HEK293T (cell line): ENCODE measurements at regions not wholly inside any gene's neighbourhood (a gene's known extent, or its start where the extent isn't known, plus 50 kb on each side); places are given as distances from the start of the nearest gene placed in this dataset.
A peak's percentile ranks its signal among the peaks of the same experiment; 100 is the strongest.

ENCODE experiments used
- ARNT ChIP-seq: fragments of 450-650 bp; IDR thresholded peaks from 2 replicates; pipeline ENCODE4 v1.6.1; 2017; ENCODE audit warnings: mild to moderate bottlenecking
- BHLHE40 ChIP-seq: fragments of 450-650 bp; IDR thresholded peaks from 2 replicates; pipeline ENCODE4 v1.6.1; 2016; ENCODE audit warnings: mild to moderate bottlenecking, moderate library complexity, borderline replicate concordance
- ELF4 ChIP-seq: fragments of 450-650 bp; IDR thresholded peaks from 2 replicates; pipeline ENCODE4 v1.6.1; 2017; ENCODE audit warnings: antibody characterized with exemption
- FOXA1 ChIP-seq: fragments of 450-650 bp; IDR thresholded peaks from 2 replicates; pipeline ENCODE4 v1.6.1; 2016; ENCODE audit warnings: mild to moderate bottlenecking
- FOXK2 ChIP-seq: fragments of 450-650 bp; IDR thresholded peaks from 2 replicates; pipeline ENCODE4 v1.6.1; 2016; ENCODE audit warnings: mild to moderate bottlenecking
- FOXM1 ChIP-seq: fragments of 450-650 bp; IDR thresholded peaks from 2 replicates; pipeline ENCODE4 v1.6.1; 2017; ENCODE audit warnings: mild to moderate bottlenecking, borderline replicate concordance
- HDGF ChIP-seq: fragments of 450-650 bp; IDR thresholded peaks from 2 replicates; pipeline ENCODE4 v1.6.1; 2017; ENCODE audit warnings: antibody characterized with exemption, borderline replicate concordance
- L3MBTL2 ChIP-seq: fragments of 450-650 bp; conservative IDR thresholded peaks from 2 replicates; pipeline ENCODE4 v1.6.1; 2016; ENCODE audit warnings: mild to moderate bottlenecking
- NFRKB ChIP-seq: fragments of 450-650 bp; IDR thresholded peaks from 2 replicates; pipeline ENCODE4 v1.6.1; 2016; ENCODE audit warnings: mild to moderate bottlenecking, moderate library complexity
- PKNOX1 ChIP-seq: fragments of 450-650 bp; IDR thresholded peaks from 2 replicates; pipeline ENCODE4 v1.6.1; 2016
- SP1 ChIP-seq: fragments of 450-650 bp; IDR thresholded peaks from 2 replicates; pipeline ENCODE4 v1.6.1; 2017
- SUZ12 ChIP-seq: fragments of 450-650 bp; IDR thresholded peaks from 2 replicates; pipeline ENCODE4 v1.6.1; 2016; ENCODE audit warnings: mild to moderate bottlenecking
- TARDBP ChIP-seq: fragments of 450-650 bp; IDR thresholded peaks from 2 replicates; pipeline ENCODE4 v1.6.1; 2016
- ZNF384 ChIP-seq: fragments of 450-650 bp; IDR thresholded peaks from 2 replicates; pipeline ENCODE4 v1.6.1; 2016

- peak; percentile 73 for TF ChIP-seq ELF4
- TF ChIP-seq BHLHE40, result no peak
- no peak for TF ChIP-seq ARNT
- TF ChIP-seq PKNOX1, result no peak
- no peak for TF ChIP-seq NFRKB
- no peak for TF ChIP-seq FOXK2
- no peak for TF ChIP-seq HDGF
- TF ChIP-seq ZNF384, result no peak
- TF ChIP-seq FOXA1, result no peak
- TF ChIP-seq SUZ12, result no peak
- TF ChIP-seq TARDBP, result no peak
- no peak for TF ChIP-seq SP1
- TF ChIP-seq L3MBTL2, result no peak
- TF ChIP-seq FOXM1, result no peak
Observed at GRCh38 chr1:95453053-95453452, 219.0 kb downstream of the RWDD3 start.
